ENCODE measurements at regions not wholly inside any gene's neighbourhood (a gene's known extent, or its start where the extent isn't known, plus 50 kb on each side); places are given as distances from the start of the nearest gene placed in this dataset.

DNA sequence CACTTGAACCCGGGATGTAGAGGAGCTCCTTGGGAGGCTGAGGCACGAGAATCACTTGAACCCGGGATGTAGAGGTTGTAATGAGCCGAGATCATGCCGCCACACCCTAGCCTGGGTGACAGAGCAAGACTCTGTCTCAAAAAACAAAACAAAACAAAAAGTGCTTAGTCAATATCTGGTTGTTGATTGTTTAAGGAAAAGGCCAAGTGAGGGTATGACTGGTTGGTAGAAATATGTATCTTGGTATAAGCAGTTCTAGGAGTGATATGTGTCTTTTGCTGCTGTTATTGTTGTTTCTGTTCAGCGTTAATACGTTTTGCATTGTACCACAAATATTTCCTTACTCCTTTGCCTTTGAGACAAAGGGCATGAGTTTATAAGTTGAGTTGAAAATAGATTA lies 210.7 kb upstream of the DMRT1 start:
- H3K4me1 ChIP-seq (ENCODE audit: control insufficient read depth in 1 of 2, extremely low read depth in 1 of 2, insufficient read depth in 2 of 2, low read length in 2 of 2), result peaks cover 0 to 5% of the 10 kb centered on the region in 2 experiments
- no peak overlapping the region for H3K27ac Mint-ChIP-seq
- ChIA-PET POLR2A (no interaction called here), CTCF (no interaction called here)
- H3K4me3 Mint-ChIP-seq, result peak overlapping the region in 1 of 3 donors; percentile 39
- H3K27me3 Mint-ChIP-seq, result no peaks in the 10 kb centered on the region
- H3K27me3 ChIP-seq (replicated peaks in 1 of 2; ENCODE audit: control insufficient read depth in 2 of 2, extremely low read depth in 1 of 2, insufficient read depth in 2 of 2, low read length in 1 of 2), result no peaks in the 10 kb centered on the region
- H3K27ac ChIP-seq (ENCODE audit: low read length), result no peak overlapping the region
- no peaks in the 10 kb centered on the region for H3K9me3 ChIP-seq
- 72% methylated on average over 2 of the region's 7 CpGs for WGBS (ENCODE audit: insufficient coverage)
- peaks cover 8% of the 10 kb centered on the region for H3K36me3 Mint-ChIP-seq
- H3K9me3 Mint-ChIP-seq, result peaks cover 0 to 4% (median 0%) of the 10 kb centered on the region in 3 donors
- peaks cover 18 to 39% (median 36%) of the 10 kb centered on the region in 3 donors for H3K4me1 Mint-ChIP-seq
- DNase-seq (no peak), ATAC-seq (replicated peaks in 1 of 4) (no peak)
- no peak overlapping the region for H3K4me3 ChIP-seq (ENCODE audit: control insufficient read depth in 1 of 2, extremely low read depth in 1 of 2, low read length in 1 of 2)
- no peaks in the 10 kb centered on the region for H3K36me3 ChIP-seq (ENCODE audit: control insufficient read depth in 2 of 2, extremely low read depth in 1 of 2, insufficient read depth in 1 of 2, low read length in 1 of 2)

DNA sequence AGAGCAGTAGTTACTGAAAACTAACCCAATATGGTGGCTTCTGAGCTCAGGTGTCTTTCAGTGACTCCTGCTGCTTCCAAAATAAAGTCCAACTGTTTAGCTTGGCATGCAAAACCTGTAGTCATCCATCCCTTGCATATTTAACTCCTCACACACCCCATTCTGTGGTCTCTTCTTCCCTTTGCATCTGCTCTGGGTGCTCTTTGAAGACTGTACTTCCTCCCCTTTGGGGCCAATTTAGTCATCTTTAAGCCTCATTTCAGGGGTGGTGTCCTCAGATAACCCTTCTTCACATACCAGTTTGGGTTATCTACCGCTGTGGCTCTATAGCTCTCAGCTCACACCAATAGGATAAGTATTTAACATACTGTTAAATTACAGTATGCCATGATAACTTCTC lies 209.9 kb upstream of the DMRT1 start:
- Mint-ChIP-seq H3K4me1 (peaks cover 18 to 40% (median 36%) of the 10 kb centered on the region in 3 donors), H3K27me3 (no peaks in the 10 kb centered on the region), H3K27ac (peak overlapping the region in 1 of 2 donors; percentile 0), H3K36me3 (peaks cover 8% of the 10 kb centered on the region), H3K4me3 (peak overlapping the region in 1 of 3 donors; percentile 39), H3K9me3 (peaks cover 0 to 4% (median 0%) of the 10 kb centered on the region in 3 donors)
- DNase-seq, result no peak
- no peak overlapping the region for H3K27ac ChIP-seq (ENCODE audit: low read length)
- H3K36me3 ChIP-seq (ENCODE audit: control insufficient read depth in 2 of 2, extremely low read depth in 1 of 2, insufficient read depth in 1 of 2, low read length in 1 of 2), result no peaks in the 10 kb centered on the region
- POLR2A ChIA-PET, result no interaction called here
- CTCF ChIA-PET, result no interaction called here
- peaks cover 0 to 5% of the 10 kb centered on the region in 2 experiments for H3K4me1 ChIP-seq (ENCODE audit: control insufficient read depth in 1 of 2, extremely low read depth in 1 of 2, insufficient read depth in 2 of 2, low read length in 2 of 2)
- H3K27me3 ChIP-seq (replicated peaks in 1 of 2; ENCODE audit: control insufficient read depth in 2 of 2, extremely low read depth in 1 of 2, insufficient read depth in 2 of 2, low read length in 1 of 2), result no peaks in the 10 kb centered on the region
- no CpG with 5 or more reads among the region's 1 CpG for WGBS (ENCODE audit: insufficient coverage)
- peak in 3 of 4 experiments; percentile 47 to 81 (median 64) for ATAC-seq (replicated peaks in 1 of 4)
- no peak overlapping the region for H3K4me3 ChIP-seq (ENCODE audit: control insufficient read depth in 1 of 2, extremely low read depth in 1 of 2, low read length in 1 of 2)
- no peaks in the 10 kb centered on the region for H3K9me3 ChIP-seq

DNA sequence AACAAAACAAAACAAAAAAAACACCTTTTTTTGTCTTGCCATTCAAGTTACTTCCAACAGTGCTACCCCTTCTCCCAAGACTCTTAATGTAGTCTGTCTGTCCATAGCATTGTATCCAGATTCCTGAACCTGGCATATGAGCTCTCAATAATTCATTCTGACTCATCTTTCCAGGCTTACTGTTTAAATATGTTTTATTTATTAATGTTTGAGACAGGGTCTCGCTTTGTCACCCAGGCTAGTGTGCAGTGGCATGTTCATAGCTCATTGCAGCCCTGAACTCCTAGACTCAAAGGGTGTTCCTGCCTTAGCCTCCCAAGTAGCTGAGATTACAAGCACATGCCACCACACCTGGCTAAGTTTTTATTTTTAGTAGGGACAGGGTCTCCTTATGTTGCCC lies 208.0 kb upstream of the DMRT1 start:
- Histone ChIP-seq H3K9me3 (no peaks in the 10 kb centered on the region), H3K36me3 (ENCODE audit: control insufficient read depth in 2 of 2, extremely low read depth in 1 of 2, insufficient read depth in 1 of 2, low read length in 1 of 2) (no peaks in the 10 kb centered on the region), H3K27ac (ENCODE audit: low read length) (no peak overlapping the region), H3K4me1 (ENCODE audit: control insufficient read depth in 1 of 2, extremely low read depth in 1 of 2, insufficient read depth in 2 of 2, low read length in 2 of 2) (peaks cover 0 to 5% of the 10 kb centered on the region in 2 experiments), H3K27me3 (replicated peaks in 1 of 2; ENCODE audit: control insufficient read depth in 2 of 2, extremely low read depth in 1 of 2, insufficient read depth in 2 of 2, low read length in 1 of 2) (no peaks in the 10 kb centered on the region), H3K4me3 (ENCODE audit: control insufficient read depth in 1 of 2, extremely low read depth in 1 of 2, low read length in 1 of 2) (no peak overlapping the region)
- CTCF ChIA-PET, result no interaction called here
- peaks cover 18 to 44% (median 36%) of the 10 kb centered on the region in 3 donors for H3K4me1 Mint-ChIP-seq
- H3K4me3 Mint-ChIP-seq, result no peak overlapping the region
- no peak for DNase-seq
- peaks cover 14% of the 10 kb centered on the region for H3K36me3 Mint-ChIP-seq
- no peak for ATAC-seq (replicated peaks in 1 of 4)
- WGBS (ENCODE audit: insufficient coverage), result no CpG with 5 or more reads among the region's 1 CpG
- no peak overlapping the region for H3K27ac Mint-ChIP-seq
- peaks cover 0 to 4% (median 0%) of the 10 kb centered on the region in 3 donors for H3K9me3 Mint-ChIP-seq
- POLR2A ChIA-PET, result interaction anchor here in 1 of 2 donors (0.6 kb wide), 1 partner anchor 9 kb away, joined by 3 read pairs; no protein-coding TSS in a partner anchor
- no peaks in the 10 kb centered on the region for H3K27me3 Mint-ChIP-seq

DNA sequence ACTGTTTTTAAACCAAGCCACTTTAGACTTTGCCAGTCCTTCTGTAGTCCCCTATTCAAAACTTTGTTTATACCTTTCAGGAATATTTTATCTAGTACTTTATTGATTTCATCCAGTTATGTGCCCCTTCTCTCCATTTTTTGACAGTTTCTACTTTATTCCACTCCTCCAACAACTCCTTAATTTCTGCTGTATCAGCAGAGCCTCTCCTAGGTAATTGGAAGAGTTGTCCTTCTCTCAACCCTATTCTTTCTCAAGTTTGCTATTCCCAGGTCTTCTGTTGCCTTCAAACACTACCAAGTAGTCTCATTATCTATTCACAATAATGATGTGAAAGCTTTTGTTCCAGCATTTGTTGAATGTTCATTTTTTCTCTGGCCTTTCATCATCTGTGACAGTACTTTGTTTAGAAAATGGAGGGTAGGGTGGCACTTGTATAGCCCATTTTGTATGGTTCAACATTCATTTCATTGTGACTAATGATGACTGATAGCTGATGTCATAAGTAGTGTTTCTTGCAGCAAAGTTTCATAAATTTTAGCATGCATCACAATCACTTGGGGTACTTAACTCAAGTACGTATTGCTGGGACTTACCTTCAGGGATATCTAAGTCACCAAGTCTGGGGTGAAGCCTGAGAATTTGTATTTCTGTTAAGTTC lies 204.4 kb upstream of the DMRT1 start:
- Mint-ChIP-seq H3K27me3 (no peaks in the 10 kb centered on the region), H3K4me1 (peaks cover 10 to 31% (median 11%) of the 10 kb centered on the region in 3 donors), H3K36me3 (peaks cover 14% of the 10 kb centered on the region), H3K27ac (no peak overlapping the region), H3K9me3 (peaks cover 0 to 4% (median 0%) of the 10 kb centered on the region in 3 donors), H3K4me3 (no peak overlapping the region)
- peaks cover 0 to 6% of the 10 kb centered on the region in 2 experiments for H3K4me1 ChIP-seq (ENCODE audit: control insufficient read depth in 1 of 2, extremely low read depth in 1 of 2, insufficient read depth in 2 of 2, low read length in 2 of 2)
- DNase-seq, result no peak
- H3K9me3 ChIP-seq, result no peaks in the 10 kb centered on the region
- H3K27me3 ChIP-seq (replicated peaks in 1 of 2; ENCODE audit: control insufficient read depth in 2 of 2, extremely low read depth in 1 of 2, insufficient read depth in 2 of 2, low read length in 1 of 2), result no peaks in the 10 kb centered on the region
- ChIA-PET POLR2A (no interaction called here), CTCF (no interaction called here)
- H3K36me3 ChIP-seq (ENCODE audit: control insufficient read depth in 2 of 2, extremely low read depth in 1 of 2, insufficient read depth in 1 of 2, low read length in 1 of 2), result no peaks in the 10 kb centered on the region
- no peak overlapping the region for H3K4me3 ChIP-seq (ENCODE audit: control insufficient read depth in 1 of 2, extremely low read depth in 1 of 2, low read length in 1 of 2)
- H3K27ac ChIP-seq (ENCODE audit: low read length), result no peak overlapping the region
- WGBS (ENCODE audit: insufficient coverage), result no CpG with 5 or more reads among the region's 1 CpG
- no peak for ATAC-seq (replicated peaks in 1 of 4)

DNA sequence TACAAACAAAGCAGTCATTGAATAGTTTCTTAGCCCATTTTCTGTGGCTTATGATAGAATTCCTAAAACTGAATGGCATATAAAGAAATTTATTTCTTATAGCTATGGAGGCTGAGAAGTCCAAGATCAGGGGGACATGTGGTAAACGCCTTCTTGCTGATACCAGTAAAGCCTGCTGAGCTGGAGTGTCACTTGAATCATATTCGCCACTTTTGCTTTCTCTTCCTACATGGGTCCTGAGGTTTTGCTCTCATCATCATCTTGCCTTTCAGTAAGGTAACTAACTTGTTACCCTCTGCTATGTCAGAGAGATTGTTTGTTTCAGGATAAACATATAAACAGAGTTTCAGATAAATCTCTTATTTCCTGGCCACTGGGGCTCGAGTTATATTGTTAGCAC lies 203.3 kb upstream of the DMRT1 start:
- Mint-ChIP-seq H3K4me1 (peaks cover 10 to 31% (median 11%) of the 10 kb centered on the region in 3 donors), H3K27me3 (no peaks in the 10 kb centered on the region), H3K36me3 (peaks cover 11% of the 10 kb centered on the region), H3K9me3 (peaks cover 0 to 4% (median 0%) of the 10 kb centered on the region in 3 donors), H3K27ac (no peak overlapping the region), H3K4me3 (no peak overlapping the region)
- POLR2A ChIA-PET, result no interaction called here
- H3K27me3 ChIP-seq (replicated peaks in 1 of 2; ENCODE audit: control insufficient read depth in 2 of 2, extremely low read depth in 1 of 2, insufficient read depth in 2 of 2, low read length in 1 of 2), result no peaks in the 10 kb centered on the region
- no peak overlapping the region for H3K27ac ChIP-seq (ENCODE audit: low read length)
- ATAC-seq (replicated peaks in 1 of 4) (no peak), DNase-seq (no peak)
- 60% methylated on average over 1 of the region's 3 CpGs for WGBS (ENCODE audit: insufficient coverage)
- CTCF ChIA-PET, result no interaction called here
- H3K4me3 ChIP-seq (ENCODE audit: control insufficient read depth in 1 of 2, extremely low read depth in 1 of 2, low read length in 1 of 2), result no peak overlapping the region
- no peaks in the 10 kb centered on the region for H3K9me3 ChIP-seq
- H3K36me3 ChIP-seq (ENCODE audit: control insufficient read depth in 2 of 2, extremely low read depth in 1 of 2, insufficient read depth in 1 of 2, low read length in 1 of 2), result no peaks in the 10 kb centered on the region
- peaks cover 0 to 10% of the 10 kb centered on the region in 2 experiments for H3K4me1 ChIP-seq (ENCODE audit: control insufficient read depth in 1 of 2, extremely low read depth in 1 of 2, insufficient read depth in 2 of 2, low read length in 2 of 2)

DNA sequence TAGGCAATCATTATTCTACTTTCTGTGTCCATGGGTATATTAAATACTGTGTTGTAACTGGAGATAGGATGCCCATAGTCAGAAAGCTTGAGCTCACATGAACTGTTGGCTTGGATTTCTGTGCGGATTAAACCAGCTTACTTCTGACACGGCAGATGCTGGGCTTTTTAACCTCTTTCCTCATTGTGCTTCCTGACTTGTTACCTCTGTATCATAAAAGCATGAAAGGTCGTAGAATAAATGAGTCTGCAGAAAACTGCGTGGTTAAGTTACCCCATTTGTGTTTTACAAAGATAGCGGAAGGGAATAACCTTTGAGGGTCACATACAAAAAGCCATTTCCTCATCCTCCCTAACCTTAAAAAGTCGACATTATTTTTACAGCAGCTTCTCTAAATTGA lies 199.5 kb upstream of the DMRT1 start:
- Histone ChIP-seq H3K9me3 (no peaks in the 10 kb centered on the region), H3K4me1 (ENCODE audit: control insufficient read depth in 1 of 2, extremely low read depth in 1 of 2, insufficient read depth in 2 of 2, low read length in 2 of 2) (peaks cover 0 to 10% of the 10 kb centered on the region in 2 experiments), H3K27ac (ENCODE audit: low read length) (no peak overlapping the region), H3K27me3 (replicated peaks in 1 of 2; ENCODE audit: control insufficient read depth in 2 of 2, extremely low read depth in 1 of 2, insufficient read depth in 2 of 2, low read length in 1 of 2) (no peaks in the 10 kb centered on the region), H3K36me3 (ENCODE audit: control insufficient read depth in 2 of 2, extremely low read depth in 1 of 2, insufficient read depth in 1 of 2, low read length in 1 of 2) (no peaks in the 10 kb centered on the region), H3K4me3 (ENCODE audit: control insufficient read depth in 1 of 2, extremely low read depth in 1 of 2, low read length in 1 of 2) (no peak overlapping the region)
- no CpG with 5 or more reads among the region's 6 CpGs for WGBS (ENCODE audit: insufficient coverage)
- Mint-ChIP-seq H3K4me3 (peak overlapping the region in 1 of 3 donors; percentile 3), H3K27me3 (no peaks in the 10 kb centered on the region), H3K9me3 (no peaks in the 10 kb centered on the region), H3K27ac (peak overlapping the region in 1 of 2 donors; percentile 40), H3K4me1 (peaks cover 10 to 30% (median 11%) of the 10 kb centered on the region in 3 donors), H3K36me3 (peaks cover 7% of the 10 kb centered on the region)
- ChIA-PET CTCF (no interaction called here), POLR2A (no interaction called here)
- no peak for DNase-seq
- peak in 3 of 4 experiments; percentile 23 to 46 (median 27) for ATAC-seq (replicated peaks in 1 of 4)
